K562 (cell line): ENCODE measurements at regions not wholly inside any gene's neighbourhood (a gene's known extent, or its start where the extent isn't known, plus 50 kb on each side); places are given as distances from the start of the nearest gene placed in this dataset.

Experiments used
- ATF6 ChIP-seq: sonication (generic); formaldehyde crosslinking; IDR thresholded peaks from 2 replicates; pipeline ENCODE4 v1.4.0; 2020; ENCODE audit warnings: mild to moderate bottlenecking, missing genetic modification reagents
- CHD4 ChIP-seq: fragments of 200-600 bp; sonication (generic); IDR thresholded peaks from 3 replicates; pipeline ENCODE4 v1.6.1; 2012; ENCODE audit warnings: low read depth, mild to moderate bottlenecking, mixed read lengths, low read length, inconsistent platforms; ENCODE audit not compliant: insufficient read depth, insufficient replicate concordance, poor library complexity, severe bottlenecking
- CREB1 ChIP-seq, 2 experiments: sonication (generic) in 1 of 2; formaldehyde crosslinking in 1 of 2; IDR thresholded peaks; 2 replicates each; pipeline versions ENCODE4 v1.6.1 to v1.8.0; 2012 to 2022; ENCODE audit warnings: inconsistent platforms in 1 of 2, mild to moderate bottlenecking in 1 of 2, missing genetic modification reagents in 1 of 2, moderate library complexity in 1 of 2
- ZBTB49 ChIP-seq: sonication (generic); formaldehyde crosslinking; IDR thresholded peaks from 2 replicates; pipeline ENCODE4 v1.8.0; 2022; ENCODE audit warnings: missing genetic modification reagents, mild to moderate bottlenecking, borderline replicate concordance
- ZNF224 ChIP-seq: sonication (generic); formaldehyde crosslinking; IDR thresholded peaks from 2 replicates; pipeline ENCODE4 v1.8.0; 2022; ENCODE audit warnings: mild to moderate bottlenecking, missing genetic modification reagents

GRCh38 chr15:95866711-95867440 is 463.6 kb upstream of the NR2F2 start:
- no peak for TF ChIP-seq CREB1 (IDR thresholded peaks at IDR 0.05)
- no peak for TF ChIP-seq CREB1 (CRISPR knock-in tag; IDR thresholded peaks at IDR 0.05)
- TF ChIP-seq ATF6 (CRISPR knock-in tag) = no peak
- no peak for TF ChIP-seq ZNF224 (CRISPR knock-in tag)
- no peak for TF ChIP-seq CHD4
- TF ChIP-seq ZBTB49 (CRISPR knock-in tag) = no peak
